ENCODE measurements at regions not wholly inside any gene's neighbourhood (a gene's known extent, or its start where the extent isn't known, plus 50 kb on each side); places are given as distances from the start of the nearest gene placed in this dataset.
"Not testable (repeated sequence)": the region's sequence is repeated elsewhere in the genome, so short reads cannot be mapped to it uniquely, and the experiment has no call there.

DNA sequence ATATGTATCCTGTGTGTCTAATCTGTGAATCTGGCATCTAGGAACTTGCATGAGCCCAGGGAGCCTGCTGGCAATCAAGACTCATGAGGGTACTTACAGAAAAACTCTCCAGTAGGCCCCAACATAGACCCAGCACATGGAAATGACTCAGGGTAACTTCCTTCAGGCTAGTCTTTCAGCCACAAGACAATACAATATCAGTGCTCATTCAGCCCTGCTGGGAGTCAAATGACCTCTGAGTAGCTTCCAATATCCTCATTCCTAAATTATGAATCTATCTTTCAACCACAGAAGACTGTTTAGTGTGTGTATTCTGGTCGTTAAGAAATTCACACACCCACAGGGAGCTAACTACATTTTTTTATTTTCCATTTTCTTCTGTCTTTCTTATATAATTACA, 1273.0 kb downstream of the EFNA5 start:
- TF ChIP-seq CTCF (IDR thresholded peaks at IDR 0.05; ENCODE audit: low read depth, low read length, missing control alignments), result no peak
- DNase-seq (ENCODE audit: extremely low read depth, low read depth), result peak; percentile 71
- no peak overlapping the region for H3K4me3 ChIP-seq (replicated peaks; ENCODE audit: low read depth, low read length)

DNA sequence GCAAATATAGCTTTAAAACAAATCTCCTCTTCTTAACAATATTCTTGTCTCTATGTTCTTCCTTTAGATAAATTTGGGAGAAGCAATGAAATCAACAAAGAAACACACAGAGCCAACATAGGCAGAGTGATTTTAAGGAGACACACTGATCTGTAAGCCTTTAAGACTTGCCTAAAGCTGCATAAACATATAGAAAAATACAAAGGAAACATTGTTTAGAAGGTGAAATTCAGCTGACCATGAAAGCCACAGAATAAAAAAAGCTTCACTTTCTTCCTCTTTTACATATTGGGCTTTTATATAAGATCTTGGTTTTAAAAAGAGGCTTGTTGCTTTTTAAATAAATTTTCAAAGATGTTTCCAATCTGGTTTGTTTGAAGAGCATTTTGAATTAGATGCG, 1277.5 kb downstream of the EFNA5 start:
- no peak overlapping the region for H3K4me3 ChIP-seq (replicated peaks; ENCODE audit: low read depth, low read length)
- no peak for TF ChIP-seq CTCF (IDR thresholded peaks at IDR 0.05; ENCODE audit: low read depth, low read length, missing control alignments)
- DNase-seq (ENCODE audit: extremely low read depth, low read depth), result no peak

DNA sequence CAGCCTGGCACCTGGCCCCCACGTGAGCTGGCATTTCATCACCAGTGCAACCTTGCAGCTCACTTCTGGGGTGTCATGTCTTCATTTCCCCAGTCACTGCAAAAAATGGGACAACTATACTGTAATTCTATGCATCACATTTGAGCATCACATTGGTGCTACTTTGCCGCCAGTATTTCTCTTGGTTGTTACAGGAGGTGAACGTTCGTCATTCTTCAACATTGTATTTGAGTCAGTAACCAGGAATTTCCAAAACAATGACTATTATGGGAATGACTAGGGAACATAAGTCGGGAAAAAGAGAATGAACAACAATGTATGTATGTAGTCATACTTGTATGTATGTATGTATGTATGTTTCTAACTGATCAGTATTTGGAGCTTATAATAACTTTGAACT, 1278.0 kb downstream of the EFNA5 start:
- no peak for DNase-seq (ENCODE audit: extremely low read depth, low read depth)
- H3K4me3 ChIP-seq (replicated peaks; ENCODE audit: low read depth, low read length), result no peak overlapping the region
- TF ChIP-seq CTCF (IDR thresholded peaks at IDR 0.05; ENCODE audit: low read depth, low read length, missing control alignments), result no peak

GRCh38 chr5:106387767-106388166, 1283.0 kb downstream of the EFNA5 start:
- H3K4me3 ChIP-seq (replicated peaks; ENCODE audit: low read depth, low read length); DNase-seq (ENCODE audit: extremely low read depth, low read depth): not testable (repeated sequence)

DNA sequence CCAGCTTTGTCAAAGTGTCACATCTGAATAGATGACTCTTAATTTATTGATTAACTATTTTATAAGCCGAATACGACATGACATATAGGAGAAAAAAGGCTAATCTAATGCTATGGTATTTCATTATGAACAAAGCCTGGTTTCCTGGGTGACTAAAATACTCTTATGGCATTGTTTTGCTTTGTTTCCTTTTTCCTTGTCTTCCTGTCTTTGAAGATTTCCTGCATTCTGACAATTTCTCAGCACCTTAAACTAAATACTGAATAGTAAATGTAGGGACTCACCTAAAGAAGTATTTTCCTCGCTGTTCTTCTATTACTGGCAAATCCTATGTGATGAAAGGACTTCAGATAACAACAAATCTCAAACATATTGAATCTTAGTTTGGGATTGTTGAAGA, 1284.5 kb downstream of the EFNA5 start:
- no peak for DNase-seq (ENCODE audit: extremely low read depth, low read depth)
- TF ChIP-seq CTCF (IDR thresholded peaks at IDR 0.05; ENCODE audit: low read depth, low read length, missing control alignments), result no peak
- H3K4me3 ChIP-seq (replicated peaks; ENCODE audit: low read depth, low read length), result no peak overlapping the region

DNA sequence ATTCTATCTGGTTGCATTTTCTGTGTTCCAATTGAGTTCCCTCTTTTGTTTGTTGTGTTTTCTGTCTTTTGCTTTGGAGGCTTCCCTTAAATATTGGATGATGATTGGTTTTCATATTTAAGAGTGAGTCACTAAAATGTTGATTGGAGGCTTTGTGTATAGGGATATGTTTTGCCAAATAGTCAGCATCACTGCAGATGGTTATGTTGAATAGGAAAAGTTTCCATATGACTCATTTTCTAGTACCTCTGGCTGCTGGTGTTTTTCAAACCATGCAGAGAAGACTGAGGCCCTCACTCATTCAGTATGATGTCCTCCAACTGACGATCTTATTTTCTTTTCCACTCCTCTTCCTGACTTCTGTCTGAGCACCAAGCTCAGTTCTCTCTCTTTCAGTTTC, 1290.0 kb downstream of the EFNA5 start:
- H3K4me3 ChIP-seq (replicated peaks; ENCODE audit: low read depth, low read length), result no peak overlapping the region
- no peak for TF ChIP-seq CTCF (IDR thresholded peaks at IDR 0.05; ENCODE audit: low read depth, low read length, missing control alignments)
- DNase-seq (ENCODE audit: extremely low read depth, low read depth), result peak; percentile 29

- no peak for TF ChIP-seq CTCF (IDR thresholded peaks at IDR 0.05; ENCODE audit: low read depth, low read length, missing control alignments)
- H3K4me3 ChIP-seq (replicated peaks; ENCODE audit: low read depth, low read length), result no peak overlapping the region
- peak; percentile 22 for DNase-seq (ENCODE audit: extremely low read depth, low read depth)
These were observed 1294.2 kb downstream of the EFNA5 start for GRCh38 chr5:106376522-106376921.

All from HFF-Myc (cell line).